GM19193 (cell line): ENCODE measurements at regions not wholly inside any gene's neighbourhood (a gene's known extent, or its start where the extent isn't known, plus 50 kb on each side); places are given as distances from the start of the nearest gene placed in this dataset.

Source experiments
- POLR2A ChIP-seq: IDR thresholded peaks from 4 replicates; pipeline ENCODE4 v1.6.1; 2011; ENCODE audit not compliant: insufficient read depth, insufficient read length; ENCODE audit errors: extremely low read depth

- no peak for TF ChIP-seq POLR2A
Measured at GRCh38 chr2:61631321-61631720, 93.2 kb upstream of the XPO1 start.

GRCh38 chr2:61626827-61627226 is 88.7 kb upstream of the XPO1 start:
- TF ChIP-seq POLR2A: no peak

DNA sequence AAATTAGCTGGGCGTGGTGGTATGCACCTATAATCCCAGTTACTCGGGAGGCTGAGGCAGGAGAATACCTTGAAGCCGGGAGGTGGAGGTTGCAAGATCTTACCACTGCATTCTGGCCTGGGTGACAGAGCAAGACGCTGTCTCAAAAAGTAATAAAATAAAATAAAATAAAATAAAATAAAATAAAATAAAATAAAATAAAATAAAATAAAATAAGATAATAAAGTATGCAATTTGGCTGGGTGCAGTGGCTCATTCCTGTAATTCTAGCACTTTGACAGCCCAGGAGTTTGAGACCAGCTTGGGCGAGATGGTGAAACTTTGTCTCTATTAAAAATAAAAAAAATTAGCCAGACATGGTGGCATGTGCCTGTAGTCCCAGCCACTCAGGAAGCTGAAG is 85.6 kb upstream of the XPO1 start:
- no peak for TF ChIP-seq POLR2A

DNA sequence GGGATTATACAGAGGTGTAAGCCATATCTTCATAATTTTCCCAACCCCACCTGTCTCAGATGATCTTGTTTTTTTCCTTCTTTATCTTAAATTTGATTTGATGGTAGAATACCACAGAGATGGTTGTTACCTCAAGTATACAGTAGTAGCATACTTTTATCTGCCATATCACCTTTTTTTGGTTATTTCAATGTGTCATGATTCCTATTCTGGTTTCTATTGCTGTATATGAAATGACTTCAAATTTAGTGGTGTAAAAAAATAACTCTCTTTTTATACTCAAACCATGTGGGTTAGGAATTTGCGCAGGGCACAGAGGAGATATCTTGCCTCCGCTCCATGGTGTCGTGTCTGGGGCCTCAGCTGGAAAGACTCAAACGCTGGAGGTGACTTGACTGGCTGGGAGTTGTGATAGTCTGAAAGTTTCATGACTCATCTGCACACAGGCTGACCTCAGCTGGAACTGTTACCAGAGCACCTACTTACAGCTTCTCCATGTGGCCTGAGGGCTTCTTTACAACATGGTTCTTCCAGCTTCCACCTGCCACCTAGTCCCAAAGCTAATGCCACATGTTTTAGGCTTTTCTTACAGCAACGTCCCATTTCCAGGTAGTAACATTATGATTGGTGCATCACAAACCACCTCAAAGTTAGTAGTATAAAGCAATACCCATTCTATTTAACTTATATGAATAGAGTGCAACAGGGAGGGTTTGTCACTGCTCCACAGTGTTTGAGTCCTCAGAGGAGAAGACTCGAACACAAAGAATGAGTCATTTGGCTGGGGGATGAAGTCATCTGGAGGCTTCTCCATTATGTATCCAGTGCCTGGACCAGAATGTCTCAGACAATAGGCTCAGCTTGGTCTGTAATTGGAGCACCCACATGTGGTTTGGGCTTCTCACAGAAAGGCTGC is 82.3 kb upstream of the XPO1 start:
- no peak for TF ChIP-seq POLR2A

DNA sequence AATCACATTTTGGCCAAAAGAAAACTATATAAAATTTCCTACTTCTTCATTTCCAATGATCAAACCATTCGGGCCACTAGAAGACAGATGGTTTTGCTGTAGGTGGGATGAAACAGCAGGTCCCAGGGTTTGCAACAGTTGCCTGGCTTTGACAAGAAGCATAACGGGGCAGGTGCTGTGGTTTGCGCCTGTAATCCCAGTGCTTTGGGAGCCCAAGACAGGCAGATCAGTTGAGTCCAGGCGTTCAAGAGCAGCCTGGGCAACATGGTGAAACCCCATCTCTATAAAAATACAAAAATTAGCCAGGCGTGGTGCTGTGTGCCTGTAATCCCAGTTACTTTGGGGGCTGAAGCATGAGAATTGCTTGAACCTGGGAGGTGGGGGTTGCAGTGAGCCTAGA is 81.4 kb upstream of the XPO1 start:
- no peak for TF ChIP-seq POLR2A

- no peak for TF ChIP-seq POLR2A
Measured at GRCh38 chr2:61617610-61618009, 79.5 kb upstream of the XPO1 start.

DNA sequence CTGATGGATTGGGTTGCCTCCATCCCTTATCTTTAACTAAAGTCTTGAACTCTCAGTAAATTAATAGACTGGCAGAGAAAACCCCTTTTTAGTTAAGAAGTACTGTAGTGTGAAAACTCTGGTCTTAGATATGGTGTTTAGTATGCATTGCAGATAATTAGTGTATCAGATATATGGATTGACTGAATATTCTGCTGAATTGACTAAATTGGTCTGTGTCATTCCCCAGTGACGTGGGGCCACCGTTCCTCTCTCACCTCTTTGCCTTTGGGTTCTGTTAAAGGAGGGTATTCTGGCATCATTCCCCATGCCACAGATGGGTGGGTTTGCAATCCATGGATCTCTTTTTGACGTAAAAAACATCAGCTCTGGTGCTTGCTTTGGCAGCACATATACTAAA is 67.1 kb upstream of the XPO1 start:
- no peak for TF ChIP-seq POLR2A

GRCh38 chr2:61604433-61604832 is 66.3 kb upstream of the XPO1 start:
- no peak for TF ChIP-seq POLR2A

- no peak for TF ChIP-seq POLR2A
Measured at GRCh38 chr2:61597300-61598289, 59.4 kb upstream of the XPO1 start.

GRCh38 chr2:61590214-61590613 is 52.1 kb upstream of the XPO1 start:
- TF ChIP-seq POLR2A: no peak

DNA sequence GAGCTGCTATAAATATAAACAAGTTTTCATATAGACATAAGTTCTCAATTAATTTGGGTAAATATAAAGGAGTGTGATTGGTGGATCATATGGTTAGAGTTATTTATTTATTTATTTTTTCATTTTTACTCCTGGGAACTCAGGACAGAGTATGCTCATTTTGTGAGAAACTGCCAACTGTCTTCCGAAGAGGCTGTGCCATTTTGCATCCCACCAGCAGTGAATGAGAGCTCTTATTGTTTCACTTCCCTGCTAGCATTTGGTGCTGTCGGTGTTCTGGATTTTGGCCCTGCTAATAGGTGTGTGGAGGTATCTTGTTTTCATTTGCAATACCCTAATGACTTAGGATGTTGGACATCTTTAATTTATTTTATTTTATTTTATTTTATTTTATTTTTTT is 50.4 kb upstream of the XPO1 start:
- TF ChIP-seq POLR2A: no peak
